ENCODE measurements at regions not wholly inside any gene's neighbourhood (a gene's known extent, or its start where the extent isn't known, plus 50 kb on each side); places are given as distances from the start of the nearest gene placed in this dataset.

DNA sequence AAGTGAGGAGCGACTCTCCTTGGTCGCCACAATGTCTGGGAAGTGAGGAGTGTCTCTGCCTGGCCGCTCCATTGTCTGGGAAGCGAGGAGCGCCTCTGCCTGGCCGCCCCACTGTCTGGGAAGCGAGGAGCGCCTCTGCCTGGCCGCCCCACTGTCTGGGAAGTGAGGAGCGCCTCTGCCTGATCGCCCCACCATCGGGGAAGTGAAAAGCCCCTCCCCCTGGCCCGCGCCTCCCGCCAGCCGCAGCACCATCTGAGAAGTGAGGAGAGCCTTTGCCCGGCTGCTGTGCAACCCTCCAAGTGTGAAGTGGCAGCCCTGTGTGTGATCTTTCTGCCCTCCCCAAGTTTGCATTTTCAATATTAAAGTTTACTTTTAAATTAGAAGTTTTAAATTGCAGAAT lies 95.0 kb upstream of the PPP2R5A start:
- no peak for DNase-seq (ENCODE audit: low read depth)

DNA sequence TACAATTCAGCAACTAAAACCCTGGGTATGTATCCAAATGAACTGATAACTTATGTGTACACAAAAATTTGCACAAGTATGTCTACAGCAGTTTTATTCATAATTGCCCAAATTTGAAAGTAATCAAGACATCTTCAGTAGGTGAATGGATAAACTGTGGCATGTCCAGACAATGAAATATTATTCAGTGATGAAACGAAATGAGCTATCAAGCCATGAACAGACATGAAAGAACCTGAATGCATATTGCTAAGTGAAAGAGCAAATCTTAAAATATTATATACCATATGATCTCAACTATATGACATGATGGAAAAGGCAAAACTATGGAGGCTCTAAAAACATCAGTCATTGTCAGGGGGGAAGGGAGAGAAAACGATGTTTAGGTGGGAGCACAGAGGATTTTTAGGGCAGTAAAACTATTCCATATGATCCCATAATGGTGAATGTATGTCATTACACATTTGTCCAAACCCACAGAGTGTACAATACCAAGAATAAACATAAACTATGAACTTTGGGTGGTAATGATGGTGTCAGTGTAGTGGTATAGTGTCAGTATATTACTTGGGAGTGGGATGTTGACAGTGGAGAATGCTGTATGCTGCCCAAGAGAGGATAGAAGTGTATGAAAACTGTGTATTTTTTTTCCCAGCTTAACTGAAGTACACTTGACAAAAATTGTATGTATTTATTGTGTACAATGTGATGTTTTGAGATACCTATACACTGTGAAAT lies 92.8 kb upstream of the PPP2R5A start:
- no peak for DNase-seq (ENCODE audit: low read depth)

DNA sequence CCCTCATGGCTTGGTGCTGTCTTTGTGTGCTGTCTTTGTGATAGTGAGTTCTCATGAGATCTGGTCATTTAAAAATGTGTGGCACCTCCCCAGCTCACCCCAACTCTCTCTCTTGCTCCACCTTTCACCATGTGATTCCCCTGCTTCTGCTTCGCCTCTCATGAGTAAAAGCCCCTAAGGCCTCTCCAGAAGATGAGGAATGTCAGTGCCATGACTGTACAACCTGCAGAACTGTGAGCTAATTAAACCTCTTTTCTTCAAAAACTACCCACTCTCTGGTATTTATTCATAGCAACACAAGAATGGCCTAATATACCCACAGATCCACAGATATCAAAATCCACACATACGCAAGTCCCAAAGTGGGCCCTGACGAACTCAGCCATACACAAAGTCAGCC lies 88.9 kb upstream of the PPP2R5A start:
- DNase-seq (ENCODE audit: low read depth) = no peak

DNA sequence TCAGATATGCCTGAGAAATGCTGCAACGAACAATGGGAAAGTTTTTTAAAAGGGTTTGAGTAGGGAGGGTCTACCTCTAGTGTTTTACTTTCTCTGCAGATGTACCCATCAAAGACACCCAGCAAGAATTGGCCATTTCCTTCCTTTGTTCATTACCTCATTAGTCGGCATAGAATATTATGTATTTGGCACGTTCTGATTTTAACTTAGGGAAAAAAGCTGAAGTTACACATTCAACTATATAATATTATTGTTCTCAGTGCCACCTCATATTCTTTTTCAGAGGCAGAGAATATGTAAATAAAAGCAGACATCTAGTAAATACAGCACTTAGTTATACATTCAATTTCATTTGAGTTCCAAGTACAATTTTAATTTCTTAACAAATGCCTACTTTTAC lies 83.7 kb upstream of the PPP2R5A start:
- DNase-seq (ENCODE audit: low read depth) = no peak

DNA sequence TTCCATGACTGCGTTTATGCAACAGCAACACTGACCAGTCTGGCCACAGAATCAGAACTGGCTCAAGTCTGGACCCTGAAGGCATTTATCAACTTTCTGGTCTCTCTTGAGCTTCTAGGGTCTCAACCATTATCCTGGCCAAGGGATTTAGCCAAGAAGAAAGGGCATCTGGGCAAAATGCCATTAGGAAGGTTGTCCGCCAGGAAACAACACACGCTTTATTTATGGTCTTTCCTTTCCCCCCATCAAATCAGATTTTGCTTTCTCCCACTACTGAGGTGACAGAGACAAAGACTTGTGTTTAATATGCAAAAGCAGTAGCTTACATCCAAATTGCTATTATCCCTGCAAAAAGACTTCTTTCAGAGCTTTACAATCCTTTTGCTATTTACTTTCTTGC lies 81.6 kb upstream of the PPP2R5A start:
- no peak for DNase-seq (ENCODE audit: low read depth)

DNA sequence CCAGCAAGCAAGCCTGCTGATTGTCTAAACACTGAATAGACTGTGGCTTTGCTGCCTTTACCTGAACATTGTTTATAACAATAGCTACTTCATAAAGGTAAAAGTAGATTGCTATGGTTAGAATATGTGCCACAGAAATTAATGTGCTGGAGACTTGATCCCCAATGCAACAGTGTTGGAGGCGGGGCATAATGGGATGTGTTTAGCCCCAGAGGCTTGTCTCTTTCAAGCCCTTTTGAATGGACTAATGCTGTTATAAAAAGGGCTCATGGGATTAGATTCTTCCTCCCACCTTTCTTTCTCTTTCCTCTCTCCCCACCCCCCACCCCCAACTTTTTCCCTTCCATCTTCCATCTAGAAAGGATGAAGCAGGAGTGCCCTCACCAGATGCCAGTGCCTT lies 80.2 kb upstream of the PPP2R5A start:
- DNase-seq (ENCODE audit: low read depth) = no peak

DNA sequence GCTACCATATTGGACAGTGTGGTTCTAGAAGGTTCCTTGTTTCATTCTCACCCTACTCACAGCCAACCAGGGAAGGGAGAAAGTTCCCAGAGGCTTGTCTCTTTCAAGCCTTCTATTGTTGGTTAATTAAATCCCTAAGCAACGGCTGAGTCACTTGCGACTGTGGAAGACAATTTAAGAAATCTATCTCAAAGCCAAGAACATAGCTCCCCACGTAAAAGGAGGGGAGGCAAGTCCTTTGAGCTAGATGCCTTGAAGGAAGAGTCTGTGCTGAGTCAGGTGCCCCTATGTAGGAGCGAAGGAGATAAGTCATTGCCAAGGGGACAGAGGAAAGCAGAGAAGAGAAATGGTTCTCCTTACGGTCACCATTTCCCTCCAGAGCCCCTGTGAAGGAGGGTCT lies 79.4 kb upstream of the PPP2R5A start:
- no peak for DNase-seq (ENCODE audit: low read depth)

DNA sequence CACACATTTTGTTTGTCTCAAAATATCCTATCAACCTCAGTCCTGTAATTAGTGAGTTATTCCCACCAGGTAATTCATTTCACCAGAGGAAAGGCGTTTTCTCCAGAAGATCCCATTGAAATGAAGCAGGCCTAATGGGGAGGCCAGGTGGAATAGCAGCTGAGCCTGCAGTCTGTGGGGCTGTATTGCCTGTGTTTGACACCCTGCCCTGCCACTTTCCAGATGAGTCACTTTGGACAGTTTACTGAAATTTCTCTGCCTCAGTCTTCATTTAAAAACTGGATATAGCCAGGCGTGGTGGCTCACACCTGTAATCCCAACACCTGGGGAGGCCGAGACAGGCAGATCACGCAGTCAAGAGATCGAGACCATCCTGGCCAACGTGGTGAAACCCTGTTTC lies 78.1 kb upstream of the PPP2R5A start:
- DNase-seq (ENCODE audit: low read depth) = no peak

DNA sequence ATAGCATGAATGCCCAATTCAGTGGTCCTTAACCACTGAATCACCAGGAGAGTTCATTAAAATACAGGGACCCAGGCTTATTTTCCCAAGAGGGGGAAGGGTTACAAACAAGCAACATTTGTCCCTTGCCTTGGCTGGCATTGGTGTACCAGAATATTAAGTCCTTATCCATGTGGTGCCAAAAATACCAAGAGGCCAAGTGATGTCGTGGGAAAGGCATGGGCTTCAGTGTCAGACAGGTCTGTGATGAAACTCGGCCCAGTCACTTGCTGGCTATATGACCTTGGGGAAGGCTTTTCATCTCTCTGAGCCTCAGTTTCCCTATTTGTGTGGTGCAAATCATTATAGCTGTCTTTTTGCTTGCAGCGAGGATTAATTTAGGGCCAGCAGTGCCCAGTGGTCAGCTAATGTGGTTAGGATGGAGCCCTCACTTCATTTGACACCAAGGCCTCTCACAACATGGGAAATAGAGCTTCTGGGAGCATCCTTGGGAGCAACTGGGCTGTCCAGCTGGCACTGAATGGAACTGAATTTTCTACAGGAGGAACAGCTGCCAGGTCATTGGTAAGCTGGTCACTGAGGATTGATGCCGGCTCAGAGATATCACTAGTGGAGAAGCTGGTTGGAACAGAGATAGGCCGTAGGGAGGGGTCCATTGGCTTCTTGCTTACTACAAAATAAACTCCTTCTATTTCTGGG lies 77.2 kb upstream of the PPP2R5A start:
- DNase-seq (ENCODE audit: low read depth) = no peak

DNA sequence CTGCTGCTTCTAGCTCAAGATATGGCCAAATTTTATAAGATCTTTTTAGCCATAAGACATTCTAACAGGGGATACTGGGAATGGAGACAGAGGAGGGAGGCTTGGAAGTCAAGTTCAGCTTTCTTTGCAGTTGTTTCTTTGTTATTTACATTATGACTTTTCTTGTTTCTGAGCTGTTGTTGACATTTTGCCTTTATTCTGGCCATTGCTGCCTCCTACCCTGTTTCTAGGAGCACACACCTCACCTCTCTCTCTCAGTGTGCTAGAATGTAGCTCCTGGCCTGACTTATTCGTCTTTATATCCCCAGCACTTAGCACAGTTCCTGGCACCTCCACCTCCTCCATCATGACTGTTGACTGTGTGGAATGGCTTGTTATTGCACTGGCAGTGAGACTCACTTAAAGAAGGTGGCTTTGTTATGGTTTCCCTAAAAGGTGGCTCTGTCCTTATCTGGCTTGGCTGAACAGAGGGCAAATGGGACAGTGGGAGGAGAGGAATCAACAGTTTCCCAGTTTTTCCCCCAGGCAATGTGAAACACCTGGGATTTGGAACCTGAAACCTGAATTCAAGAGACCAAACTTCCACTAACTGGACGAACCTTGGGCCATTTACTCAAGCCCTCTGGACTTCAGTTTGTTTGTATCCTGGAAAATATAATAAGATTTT lies 76.1 kb upstream of the PPP2R5A start:
- DNase-seq (ENCODE audit: low read depth) = no peak

DNA sequence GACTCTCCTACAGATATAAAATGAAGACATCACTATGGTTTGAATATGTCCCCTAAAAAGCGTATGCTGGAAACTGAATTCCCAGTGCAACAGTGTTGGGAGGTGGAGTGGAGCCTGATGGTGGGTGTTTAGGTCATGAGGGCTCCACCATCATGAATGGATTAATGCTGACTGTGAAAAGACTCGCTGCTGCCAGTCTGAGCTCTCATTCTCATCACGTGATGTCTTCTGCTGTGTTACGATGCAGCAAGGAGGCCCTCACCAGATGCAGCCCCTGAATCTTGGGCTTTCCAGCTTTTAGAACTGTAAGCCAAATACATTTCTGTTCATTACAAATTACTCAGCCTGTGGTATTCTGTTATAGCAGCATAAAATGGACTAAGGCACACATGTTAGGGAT lies 73.8 kb upstream of the PPP2R5A start:
- DNase-seq (ENCODE audit: low read depth) = no peak

DNA sequence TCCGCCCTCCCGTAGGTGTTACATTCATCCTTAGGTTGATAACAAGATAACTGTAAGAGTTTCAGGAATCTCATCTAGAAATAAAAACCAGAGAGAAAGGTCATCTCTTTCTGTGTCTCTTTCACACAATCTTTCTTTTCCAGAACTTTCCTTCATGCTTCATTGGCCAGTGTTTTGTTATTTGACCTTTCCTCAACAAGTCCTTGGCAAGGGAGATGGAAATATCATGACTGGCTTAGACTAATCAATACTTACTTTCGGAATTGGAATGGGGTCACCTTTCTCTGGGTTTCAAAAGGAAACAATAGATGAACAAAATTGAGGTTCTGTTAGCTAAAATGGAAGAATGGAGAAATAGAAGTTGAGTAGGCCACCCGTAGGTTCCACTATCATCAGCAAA lies 72.9 kb upstream of the PPP2R5A start:
- DNase-seq (ENCODE audit: low read depth) = no peak

DNA sequence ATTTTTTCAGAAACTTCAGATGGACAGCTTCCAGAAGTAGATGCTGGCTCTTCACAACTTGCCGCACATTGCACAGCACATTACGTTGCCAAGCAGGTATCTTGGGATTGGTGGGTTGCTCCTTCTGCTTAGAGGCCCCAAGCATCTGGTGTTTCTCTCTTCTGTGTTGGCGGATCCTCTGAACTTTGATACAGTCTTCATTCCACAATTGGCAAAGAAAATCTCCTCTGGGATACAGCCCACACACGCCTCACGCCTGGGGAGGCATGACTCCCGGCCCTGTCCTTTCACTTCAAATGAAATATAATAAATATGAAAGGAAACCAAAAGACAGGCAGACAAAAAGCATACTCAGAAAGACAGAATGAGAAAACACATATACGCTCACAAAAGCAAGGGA lies 72.3 kb upstream of the PPP2R5A start:
- DNase-seq (ENCODE audit: low read depth) = no peak

DNA sequence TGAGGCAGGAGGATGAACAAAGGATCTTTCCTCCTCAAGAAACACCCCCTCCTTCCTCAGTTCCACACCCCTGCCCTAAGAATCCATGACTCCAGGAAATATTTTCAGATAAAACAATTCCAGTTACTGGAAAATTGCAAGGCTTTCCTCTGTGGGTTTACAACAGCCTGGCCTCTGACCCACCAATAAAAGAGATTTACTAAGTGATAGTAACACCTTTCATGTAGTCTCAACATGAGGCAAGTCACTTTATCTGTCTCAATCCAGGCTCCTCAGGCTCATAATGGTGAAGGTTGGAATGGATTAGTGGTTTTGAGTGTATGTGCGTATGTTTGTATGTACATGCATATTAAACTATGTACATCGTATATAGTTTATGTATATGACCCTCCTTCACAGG lies 71.4 kb upstream of the PPP2R5A start:
- DNase-seq (ENCODE audit: low read depth) = no peak

DNA sequence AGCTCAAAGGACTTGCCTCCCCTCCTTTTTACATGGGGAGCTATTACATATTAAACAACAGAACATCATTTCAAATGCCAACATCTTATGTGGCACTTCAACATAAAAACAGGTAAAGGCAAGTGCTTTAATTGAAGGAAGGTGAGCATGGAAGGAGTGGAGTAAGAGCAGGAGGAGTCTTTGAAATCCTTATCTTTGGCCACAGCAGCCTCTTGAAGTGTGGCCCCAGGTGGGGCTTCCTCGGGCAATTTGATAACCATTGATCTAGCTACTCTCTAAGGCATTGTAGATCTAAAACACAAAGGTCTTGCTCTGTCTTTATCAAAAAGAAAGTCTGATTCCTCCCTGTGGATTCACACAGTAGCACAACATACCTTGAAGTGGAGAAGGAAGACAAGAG lies 70.9 kb upstream of the PPP2R5A start:
- no peak for DNase-seq (ENCODE audit: low read depth)

DNA sequence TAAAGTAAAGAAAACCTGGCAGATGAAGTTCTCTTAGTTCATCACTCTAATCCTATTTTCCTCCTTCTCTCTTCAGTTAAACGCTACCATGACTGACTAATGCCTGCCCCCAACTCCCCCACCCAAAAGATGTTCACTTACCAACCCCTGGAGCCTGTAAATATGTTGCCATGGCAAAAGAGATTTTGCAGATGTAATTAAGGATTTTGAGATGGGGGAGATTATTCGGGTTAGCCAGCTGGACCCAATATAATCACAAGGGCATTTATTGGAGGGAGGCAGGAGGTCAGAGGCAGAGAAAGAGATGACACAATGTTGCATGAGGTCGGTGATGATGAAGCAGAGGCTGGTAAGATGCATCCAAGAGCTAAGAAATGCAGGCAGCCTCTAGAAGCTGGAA lies 69.3 kb upstream of the PPP2R5A start:
- DNase-seq (ENCODE audit: low read depth) = no peak

DNA sequence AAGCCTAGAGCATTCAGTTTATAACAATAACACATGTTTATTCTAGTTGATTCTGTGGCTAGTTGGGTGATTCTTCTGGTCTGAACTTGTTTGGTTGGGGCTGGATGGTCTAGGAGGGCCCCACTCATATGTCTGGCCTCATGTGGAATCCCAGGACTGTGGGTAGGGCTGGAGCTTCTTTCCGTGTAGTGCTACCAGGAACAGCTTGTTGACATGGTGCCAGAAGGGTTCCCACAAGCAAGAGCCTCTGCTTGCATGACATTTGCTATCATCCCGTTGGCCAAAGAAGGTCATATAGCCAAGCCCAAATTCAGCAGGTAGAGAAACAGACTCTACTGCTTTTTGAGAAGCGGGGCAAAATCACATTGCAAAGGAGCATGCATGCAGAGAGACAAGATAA lies 67.6 kb upstream of the PPP2R5A start:
- DNase-seq (ENCODE audit: low read depth) = no peak

DNA sequence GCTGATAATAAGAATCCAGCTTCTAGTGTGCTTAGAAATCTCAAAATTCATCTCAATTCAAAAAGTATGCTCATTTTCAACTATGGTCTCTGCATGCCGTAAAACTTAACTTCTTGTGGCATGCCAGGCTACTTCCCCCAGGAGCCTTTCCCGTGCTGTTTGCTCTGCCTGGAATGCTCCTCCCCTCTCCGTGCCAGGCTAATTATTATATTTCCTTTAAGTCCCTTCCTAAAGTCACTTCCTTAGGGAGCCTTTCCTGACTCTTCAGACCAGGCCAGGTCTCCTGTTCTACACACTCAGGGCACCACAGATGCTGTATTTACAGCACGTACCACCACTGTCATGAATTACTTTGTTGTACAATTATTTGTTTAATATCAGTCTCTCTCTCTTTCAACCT lies 67.1 kb upstream of the PPP2R5A start:
- no peak for DNase-seq (ENCODE audit: low read depth)

DNA sequence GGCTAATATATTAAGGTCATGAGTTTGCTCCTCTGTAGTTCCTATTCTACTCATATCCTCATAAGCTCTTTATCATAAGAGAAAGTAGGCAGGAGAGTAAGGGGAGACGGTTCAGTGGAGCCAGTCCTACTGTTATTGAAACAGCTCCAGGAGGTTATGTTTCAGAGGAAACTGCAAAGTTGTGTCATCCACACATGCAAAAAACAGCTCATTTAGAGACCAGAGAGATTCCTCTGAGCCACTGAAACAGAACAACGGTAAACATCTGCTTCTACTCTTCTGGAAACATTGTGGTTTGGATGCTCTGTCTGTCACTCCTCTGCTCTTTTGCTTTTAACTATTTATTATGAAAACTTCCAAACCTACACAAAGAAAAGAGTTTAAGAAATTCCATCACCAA lies 66.3 kb upstream of the PPP2R5A start:
- DNase-seq (ENCODE audit: low read depth) = peak; percentile 62

DNA sequence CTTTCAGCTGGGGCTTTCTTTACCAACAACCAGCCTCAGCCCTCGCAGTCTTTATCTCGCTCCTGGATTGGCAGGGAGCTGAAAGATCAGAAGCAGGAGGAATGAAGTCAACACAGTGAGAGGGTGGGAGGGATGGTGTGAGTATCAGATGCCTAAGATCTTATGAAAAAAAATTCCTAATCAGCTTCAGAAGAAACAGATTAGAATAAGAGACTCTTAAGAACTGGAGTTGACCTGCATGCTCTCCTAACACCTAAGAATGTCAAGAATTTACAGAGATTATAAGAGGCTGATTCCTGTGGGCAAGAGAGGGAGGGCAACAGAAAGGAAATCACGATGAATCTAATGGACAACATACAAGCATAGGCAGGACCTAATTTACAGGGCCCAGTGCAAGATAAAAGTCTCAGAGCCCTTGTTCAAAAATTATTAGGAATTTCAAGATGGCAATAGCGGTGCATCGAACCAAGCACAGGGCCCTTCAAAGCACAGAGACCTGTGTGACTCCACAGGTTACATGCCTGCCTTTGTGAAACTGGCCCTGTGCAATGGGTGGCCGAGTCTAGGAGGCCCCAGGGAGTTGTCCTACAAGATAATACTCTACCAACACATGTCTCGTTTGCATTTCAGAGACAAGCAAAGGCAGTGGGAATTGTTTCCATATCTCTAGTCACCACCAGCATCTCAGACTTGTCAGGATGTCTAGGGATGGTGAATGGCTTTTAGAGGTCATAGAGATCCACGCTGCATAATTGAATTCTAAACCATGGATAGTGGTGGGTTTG lies 65.3 kb upstream of the PPP2R5A start:
- DNase-seq (ENCODE audit: low read depth) = peak; percentile 16

DNA sequence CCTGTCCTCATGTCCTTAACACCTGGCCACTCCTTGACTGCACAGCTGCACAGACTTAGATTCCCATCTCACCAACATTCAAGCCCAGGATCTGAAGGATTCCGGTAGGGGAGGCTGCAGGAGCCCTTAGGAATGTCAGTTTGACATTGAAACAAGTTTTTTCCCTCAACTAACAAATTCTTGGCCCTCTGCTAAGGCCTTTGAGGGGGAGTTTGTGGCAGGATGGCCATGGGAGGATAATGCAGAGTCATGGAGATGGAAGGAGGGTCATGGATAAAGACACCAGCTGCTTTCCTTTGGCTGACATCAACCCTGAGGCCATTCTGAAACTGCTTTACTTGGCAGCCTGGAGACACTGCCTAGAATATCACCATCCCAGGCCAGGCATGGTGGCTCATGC lies 63.4 kb upstream of the PPP2R5A start:
- no peak for DNase-seq (ENCODE audit: low read depth)

DNA sequence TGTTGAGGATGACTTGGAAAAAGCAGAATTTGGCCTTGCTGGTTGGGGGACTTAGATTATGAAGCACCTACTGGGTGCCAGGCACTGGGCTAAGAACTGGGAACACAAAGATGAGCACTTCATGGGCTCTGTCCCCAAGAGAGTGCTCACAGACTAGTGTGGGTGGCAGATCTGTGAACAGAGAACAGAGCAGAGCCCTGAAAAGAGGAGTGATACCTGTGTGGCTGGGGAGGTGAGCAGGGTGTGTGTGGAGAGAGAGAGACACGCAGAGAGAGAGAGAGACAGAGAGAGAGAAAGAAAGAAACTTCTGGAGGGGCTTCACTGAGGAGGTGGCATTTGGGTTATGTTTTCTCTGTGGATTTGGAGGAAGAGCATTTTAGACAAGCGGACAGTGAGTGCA lies 61.1 kb upstream of the PPP2R5A start:
- no peak for DNase-seq (ENCODE audit: low read depth)

DNA sequence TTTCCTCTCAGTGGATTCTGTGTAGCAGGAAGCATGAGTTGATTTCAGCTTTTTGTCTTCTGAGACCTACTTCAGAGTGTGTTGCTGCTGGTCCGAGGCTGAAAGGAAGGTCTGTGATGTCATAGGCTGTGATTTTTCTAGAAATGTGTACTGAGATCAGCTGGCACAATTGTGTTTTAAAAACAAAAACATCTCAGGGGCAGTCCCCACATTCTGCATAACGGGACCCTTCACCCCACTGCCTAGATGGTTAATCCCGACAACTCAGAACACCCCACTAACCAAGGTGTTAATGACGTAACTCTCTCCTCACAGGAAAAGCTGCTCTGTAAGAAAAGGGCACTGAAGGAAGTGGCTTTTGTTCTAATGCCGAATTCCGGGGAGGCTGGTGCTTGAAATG lies 59.8 kb upstream of the PPP2R5A start:
- no peak for DNase-seq (ENCODE audit: low read depth)

All from Daoy (cell line).